HepG2 (cell line): ENCODE measurements at regions not wholly inside any gene's neighbourhood (a gene's known extent, or its start where the extent isn't known, plus 50 kb on each side); places are given as distances from the start of the nearest gene placed in this dataset.

Source experiments
- CREB1 ChIP-seq, 2 experiments: fragments of 450-650 bp in 1 of 2; IDR thresholded peaks; 2 replicates each; pipeline ENCODE4 v1.6.1; 2016 to 2017; ENCODE audit warnings: control low read depth in 1 of 2, mild to moderate bottlenecking in 1 of 2, missing compliant biosample characterization in 1 of 2, missing genetic modification characterization in 1 of 2
- TF ChIP-seq, protein P1 (sequence below): sonication (generic); formaldehyde crosslinking; IDR thresholded peaks from 2 replicates; pipeline ENCODE4 v1.5.1; 2020; ENCODE audit warnings: missing genetic modification reagents, mild to moderate bottlenecking, borderline replicate concordance

DNA sequence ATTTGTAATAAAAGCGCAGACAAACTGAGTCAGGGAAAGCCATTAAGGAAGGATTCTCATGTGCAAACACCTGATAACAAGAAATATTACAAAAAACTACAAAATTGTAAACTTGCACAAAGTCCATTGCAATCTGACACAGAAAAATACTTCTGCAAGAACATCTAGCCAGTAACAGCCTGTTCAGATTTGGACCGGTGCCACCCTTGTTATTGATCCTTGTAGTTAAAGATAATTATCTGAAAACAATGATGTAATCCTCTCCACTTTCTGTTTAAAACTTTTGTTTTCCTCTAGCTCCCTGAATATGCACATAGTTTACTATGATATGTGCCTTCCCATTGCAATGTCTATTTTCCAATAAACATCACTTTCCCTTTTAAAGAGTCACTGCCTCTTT, 1090.2 kb downstream of the PLOD2 start:
- no peak for TF ChIP-seq CREB1 (IDR thresholded peaks at IDR 0.05)
- TF ChIP-seq CREB1 (CRISPR knock-in tag; IDR thresholded peaks at IDR 0.05) = no peak
- TF ChIP-seq, protein P1, sequence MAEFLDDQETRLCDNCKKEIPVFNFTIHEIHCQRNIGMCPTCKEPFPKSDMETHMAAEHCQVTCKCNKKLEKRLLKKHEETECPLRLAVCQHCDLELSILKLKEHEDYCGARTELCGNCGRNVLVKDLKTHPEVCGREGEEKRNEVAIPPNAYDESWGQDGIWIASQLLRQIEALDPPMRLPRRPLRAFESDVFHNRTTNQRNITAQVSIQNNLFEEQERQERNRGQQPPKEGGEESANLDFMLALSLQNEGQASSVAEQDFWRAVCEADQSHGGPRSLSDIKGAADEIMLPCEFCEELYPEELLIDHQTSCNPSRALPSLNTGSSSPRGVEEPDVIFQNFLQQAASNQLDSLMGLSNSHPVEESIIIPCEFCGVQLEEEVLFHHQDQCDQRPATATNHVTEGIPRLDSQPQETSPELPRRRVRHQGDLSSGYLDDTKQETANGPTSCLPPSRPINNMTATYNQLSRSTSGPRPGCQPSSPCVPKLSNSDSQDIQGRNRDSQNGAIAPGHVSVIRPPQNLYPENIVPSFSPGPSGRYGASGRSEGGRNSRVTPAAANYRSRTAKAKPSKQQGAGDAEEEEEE = no peak
